Caco-2 (cell line): ENCODE measurements at regions not wholly inside any gene's neighbourhood (a gene's known extent, or its start where the extent isn't known, plus 50 kb on each side); places are given as distances from the start of the nearest gene placed in this dataset.

Source experiments
- BruUV-seq: library from RNA; stranded (reverse); fragments of 400-500 nt; replicated peaks from 2 replicates; lab custom pipeline; 2021; lab: Mats Ljungman, UMichigan
- CTCF ChIA-PET: fragments of 300-600 bp; sonication (Branson Sonifier 250); formaldehyde crosslinking; loops from one replicate; lab custom pipeline; 2022; ENCODE audit warnings: antibody characterized with exemption; lab: Charles Lee
- POLR2A ChIA-PET: fragments of 300-600 bp; sonication (Branson Sonifier 250); formaldehyde crosslinking; loops from one replicate; lab custom pipeline; 2022; ENCODE audit warnings: antibody characterized with exemption; lab: Charles Lee
- DNase-seq, 2 experiments: peaks; one replicate each; pipeline versions ENCODE4 v3.0.0 to v3.0.0-alpha.2; 2020 to 2022
- H3K27me3 ChIP-seq: replicated peaks from 2 replicates; pipeline ENCODE4 v1.6.0; 2011; ENCODE audit warnings: low read length; ENCODE audit not compliant: control insufficient read depth, insufficient read depth
- H3K36me3 ChIP-seq: 2 replicates; pipeline ENCODE4 v1.5.1; 2011; ENCODE audit warnings: low read length; ENCODE audit not compliant: control insufficient read depth, insufficient read depth
- H3K4me1 ChIP-seq: fragments of 250-450 bp; sonication (Bioruptor Pico); 2 replicates; pipeline ENCODE4 v1.5.1; 2020; ENCODE audit warnings: mild to moderate bottlenecking
- H3K4me3 ChIP-seq: 2 replicates; pipeline ENCODE4 v1.5.1; 2011; ENCODE audit warnings: low read depth, mild to moderate bottlenecking, control low read depth, low read length
- H3K9me3 ChIP-seq: fragments of 250-450 bp; sonication (Bioruptor Pico); 2 replicates; pipeline ENCODE4 v1.5.1; 2020; ENCODE audit warnings: mild to moderate bottlenecking, moderate library complexity
- H3K27ac Mint-ChIP-seq: one replicate; pipeline ENCODE4 v1.8.0; 2022; ENCODE audit warnings: mixed read lengths; ENCODE audit not compliant: unreplicated experiment
- H3K27me3 Mint-ChIP-seq: one replicate; pipeline ENCODE4 v1.8.0; 2022; ENCODE audit warnings: mixed read lengths; ENCODE audit not compliant: insufficient read depth, unreplicated experiment
- H3K36me3 Mint-ChIP-seq: one replicate; pipeline ENCODE4 v1.8.0; 2022; ENCODE audit warnings: mild to moderate bottlenecking, mixed read lengths; ENCODE audit not compliant: insufficient read depth, unreplicated experiment
- H3K4me1 Mint-ChIP-seq: one replicate; pipeline ENCODE4 v1.8.0; 2022; ENCODE audit warnings: low read depth, mixed read lengths; ENCODE audit not compliant: unreplicated experiment
- H3K4me3 Mint-ChIP-seq: one replicate; pipeline ENCODE4 v1.8.0; 2022; ENCODE audit warnings: mild to moderate bottlenecking, moderate library complexity, mixed read lengths; ENCODE audit not compliant: unreplicated experiment
- H3K9me3 Mint-ChIP-seq: one replicate; pipeline ENCODE4 v1.8.0; 2022; ENCODE audit warnings: mixed read lengths; ENCODE audit not compliant: unreplicated experiment
- CTCF ChIP-seq, 2 experiments: fragments of 200-600 bp in 1 of 2; IDR thresholded peaks; 1 replicate in 1 of 2; 2 replicates in 1 of 2; pipeline versions ENCODE4 v1.5.1 to v1.8.0; 2011 to 2022; ENCODE audit warnings: antibody characterized with exemption in 1 of 2, control low read depth in 1 of 2, inconsistent platforms in 1 of 2, low read depth in 1 of 2, low read length in 1 of 2, mild to moderate bottlenecking in 1 of 2, moderate library complexity in 1 of 2; ENCODE audit not compliant: insufficient read depth in 1 of 2, severe bottlenecking in 1 of 2, unreplicated experiment in 1 of 2
- intact Hi-C: fragments of 100-400 bp; cut with micrococcal nuclease; formaldehyde crosslinking; loops from one replicate; pipeline ENCODE4 v1.10.0; 2022; ENCODE audit not compliant: unreplicated experiment

DNA sequence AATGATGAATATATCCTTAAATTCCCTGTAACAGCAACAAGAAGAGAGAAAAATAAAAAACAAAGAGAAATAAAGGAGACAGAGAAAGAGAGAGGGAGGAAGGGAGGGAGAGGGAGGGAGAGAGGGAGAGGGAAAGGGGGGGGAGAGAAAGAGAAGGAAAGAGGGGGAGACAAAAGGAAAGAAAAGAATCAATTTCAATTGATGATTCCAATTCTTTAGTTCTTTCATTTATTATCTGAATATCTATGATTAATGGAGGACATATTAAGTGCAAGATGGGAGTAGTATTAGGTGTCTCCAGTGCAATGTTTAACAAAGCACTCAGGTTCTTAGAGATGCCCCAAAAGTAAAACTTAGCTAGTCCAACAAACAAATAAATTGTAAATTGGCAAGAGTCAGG lies 97.2 kb upstream of the DPP10 start:
- H3K4me1 Mint-ChIP-seq: no peaks in the 10 kb centered on the region
- H3K4me3 Mint-ChIP-seq: no peak overlapping the region
- Histone ChIP-seq H3K4me3 (no peak overlapping the region), H3K9me3 (no peaks in the 10 kb centered on the region), H3K27me3 (no peaks in the 10 kb centered on the region), H3K4me1 (no peaks in the 10 kb centered on the region), H3K36me3 (no peaks in the 10 kb centered on the region)
- no TSS peak for BruUV-seq
- peaks cover 13% of the 10 kb centered on the region for H3K27me3 Mint-ChIP-seq
- ChIA-PET CTCF (no interaction called here), POLR2A (no interaction called here)
- no peaks in the 10 kb centered on the region for H3K36me3 Mint-ChIP-seq
- intact Hi-C loops: no loop called here
- no peak overlapping the region for H3K27ac Mint-ChIP-seq
- TF ChIP-seq CTCF (IDR thresholded peaks at IDR 0.05; ENCODE audit: insufficient read depth in 1 of 2, low read depth in 1 of 2, low read length in 1 of 2, severe bottlenecking in 1 of 2, unreplicated experiment in 1 of 2): no peak
- no peaks in the 10 kb centered on the region for H3K9me3 Mint-ChIP-seq
- no peak for DNase-seq

- Mint-ChIP-seq H3K4me1 (no peaks in the 10 kb centered on the region), H3K9me3 (no peaks in the 10 kb centered on the region), H3K36me3 (no peaks in the 10 kb centered on the region), H3K4me3 (no peak overlapping the region), H3K27me3 (peaks cover 13% of the 10 kb centered on the region), H3K27ac (no peak overlapping the region)
- no peaks in the 10 kb centered on the region for H3K9me3 ChIP-seq
- ChIA-PET CTCF (no interaction called here), POLR2A (no interaction called here)
- DNase-seq: no peak
- H3K4me1 ChIP-seq: no peaks in the 10 kb centered on the region
- TF ChIP-seq CTCF (IDR thresholded peaks at IDR 0.05; ENCODE audit: insufficient read depth in 1 of 2, low read depth in 1 of 2, low read length in 1 of 2, severe bottlenecking in 1 of 2, unreplicated experiment in 1 of 2): no peak
- no peaks in the 10 kb centered on the region for H3K36me3 ChIP-seq
- no TSS peak for BruUV-seq
- no peak overlapping the region for H3K4me3 ChIP-seq
- no peaks in the 10 kb centered on the region for H3K27me3 ChIP-seq
- intact Hi-C loops: no loop called here
Observed at GRCh38 chr2:114346658-114347057, 95.8 kb upstream of the DPP10 start.

GRCh38 chr2:114350186-114350725 lies 92.2 kb upstream of the DPP10 start:
- no peaks in the 10 kb centered on the region for H3K9me3 Mint-ChIP-seq
- BruUV-seq: no TSS peak
- Histone ChIP-seq H3K27me3 (no peaks in the 10 kb centered on the region), H3K36me3 (no peaks in the 10 kb centered on the region), H3K9me3 (no peaks in the 10 kb centered on the region), H3K4me3 (no peak overlapping the region), H3K4me1 (no peaks in the 10 kb centered on the region)
- intact Hi-C loops: no loop called here
- H3K4me3 Mint-ChIP-seq: no peak overlapping the region
- no peak for DNase-seq
- no peak overlapping the region for H3K27ac Mint-ChIP-seq
- ChIA-PET CTCF (no interaction called here), POLR2A (no interaction called here)
- H3K4me1 Mint-ChIP-seq: no peaks in the 10 kb centered on the region
- TF ChIP-seq CTCF (IDR thresholded peaks at IDR 0.05; ENCODE audit: insufficient read depth in 1 of 2, low read depth in 1 of 2, low read length in 1 of 2, severe bottlenecking in 1 of 2, unreplicated experiment in 1 of 2): no peak
- no peaks in the 10 kb centered on the region for H3K36me3 Mint-ChIP-seq
- peaks cover 5% of the 10 kb centered on the region for H3K27me3 Mint-ChIP-seq
